ENCODE measurements at regions not wholly inside any gene's neighbourhood (a gene's known extent, or its start where the extent isn't known, plus 50 kb on each side); places are given as distances from the start of the nearest gene placed in this dataset.

GRCh38 chr6:84411060-84411629, 183.7 kb upstream of the CEP162 start (continued):
- TF ChIP-seq ZBTB40 (IDR thresholded peaks at IDR 0.05) (no peak), ZBTB40 (CRISPR knock-in tag; IDR thresholded peaks at IDR 0.05) (no peak), ZNF768 (CRISPR knock-in tag; IDR thresholded peaks at IDR 0.05) (no peak), JARID2 (CRISPR knock-in tag; IDR thresholded peaks at IDR 0.05; ENCODE audit: insufficient replicate concordance) (no peak), RFX5 (IDR thresholded peaks at IDR 0.05; ENCODE audit: low read depth, low read length) (no peak), NCOA1 (CRISPR knock-in tag; IDR thresholded peaks at IDR 0.05) (no peak), ZNF317 (CRISPR knock-in tag; IDR thresholded peaks at IDR 0.05) (no peak), TAF1 (CRISPR knock-in tag; IDR thresholded peaks at IDR 0.05) (no peak), SOX6 (IDR thresholded peaks at IDR 0.05) (no peak), SOX6 (CRISPR knock-in tag; IDR thresholded peaks at IDR 0.05) (no peak), ZNF737 (CRISPR knock-in tag; IDR thresholded peaks at IDR 0.05; ENCODE audit: borderline replicate concordance) (no peak)
